Kidney (tissue), 13 donors: ENCODE measurements at regions not wholly inside any gene's neighbourhood (a gene's known extent, or its start where the extent isn't known, plus 50 kb on each side); places are given as distances from the start of the nearest gene placed in this dataset.
A peak's percentile ranks its signal among the peaks of the same experiment; 100 is the strongest.

Source experiments
- DNase-seq, 5 donors: peaks; one replicate each; pipeline ENCODE4 v3.0.0-alpha.2; 2013 to 2020
- FAIRE-seq: peaks from 2 replicates; lab custom pipeline; 2012; peaks lifted over from hg19 to GRCh38; lab: Jason Lieb, UNC
- H3K27ac ChIP-seq, 2 donors: one replicate each; pipeline ENCODE4 v1.7.0; 2013; ENCODE audit warnings: low read depth in 2 of 2, low read length in 2 of 2, inconsistent platforms in 1 of 2
- H3K27me3 ChIP-seq: one replicate; pipeline ENCODE4 v1.7.1; 2013; ENCODE audit warnings: low read length, inconsistent platforms; ENCODE audit not compliant: control insufficient read depth, insufficient read depth
- H3K36me3 ChIP-seq, 3 donors: one replicate each; pipeline versions ENCODE4 v1.7.0 to v1.7.1; 2013; ENCODE audit warnings: low read length in 3 of 3, control low read depth in 1 of 3, inconsistent platforms in 1 of 3; ENCODE audit not compliant: insufficient read depth in 3 of 3, control insufficient read depth in 2 of 3
- H3K4me1 ChIP-seq, 3 donors: one replicate each; pipeline versions ENCODE4 v1.7.0 to v1.7.1; 2013; ENCODE audit warnings: low read length in 3 of 3, inconsistent platforms in 1 of 3, low read depth in 1 of 3; ENCODE audit not compliant: control insufficient read depth in 2 of 3, insufficient read depth in 2 of 3
- H3K4me3 ChIP-seq, 3 donors: one replicate each; pipeline versions ENCODE4 v1.7.0 to v1.8.1; 2013; ENCODE audit warnings: low read length in 3 of 3, control low read depth in 1 of 3, inconsistent platforms in 1 of 3
- H3K9ac ChIP-seq, 3 donors: one replicate each; pipeline versions ENCODE4 v1.7.0 to v1.7.1; 2013; ENCODE audit warnings: low read length in 3 of 3, control low read depth in 1 of 3, inconsistent platforms in 1 of 3
- H3K9me3 ChIP-seq, 3 donors: one replicate each; pipeline versions ENCODE4 v1.7.0 to v1.7.1; 2013; ENCODE audit warnings: low read length in 3 of 3, control low read depth in 1 of 3, inconsistent platforms in 1 of 3; ENCODE audit not compliant: control insufficient read depth in 2 of 3, insufficient read depth in 1 of 3
- intact Hi-C: fragments of 100-400 bp; cut with DNase I; formaldehyde crosslinking; loops from one replicate; pipeline ENCODE4 v1.11.1; 2022
- TF ChIP-seq, protein P1 (sequence below): IDR thresholded peaks from 3 replicates; pipeline ENCODE4 v1.5.1; 2012; ENCODE audit warnings: mild to moderate bottlenecking, moderate library complexity, borderline replicate concordance; ENCODE audit not compliant: insufficient read depth; ENCODE audit errors: extremely low read depth
- donor health status: control.
- donor health status: control.
- donor health status: control.
- donor health status: control.
- donor health status: control.
- donor health status: DM: yes; HTN: yes; CAD: no.
- donor health status: Normal renal cell carcinoma (clear cell type).

GRCh38 chr13:68064001-68064770 lies 834.0 kb upstream of the PCDH9 start:
- no peaks in the 10 kb centered on the region for H3K36me3 ChIP-seq
- no peaks in the 10 kb centered on the region for H3K4me1 ChIP-seq
- intact Hi-C loops, result no loop called here
- DNase-seq (peak in 1 of 5 donors; percentile 1), FAIRE-seq (no peak)
- no peak overlapping the region for H3K9ac ChIP-seq
- no peaks in the 10 kb centered on the region for H3K27me3 ChIP-seq
- no peak overlapping the region for H3K27ac ChIP-seq
- H3K9me3 ChIP-seq, result no peaks in the 10 kb centered on the region
- H3K4me3 ChIP-seq, result no peak overlapping the region
- TF ChIP-seq, protein P1, sequence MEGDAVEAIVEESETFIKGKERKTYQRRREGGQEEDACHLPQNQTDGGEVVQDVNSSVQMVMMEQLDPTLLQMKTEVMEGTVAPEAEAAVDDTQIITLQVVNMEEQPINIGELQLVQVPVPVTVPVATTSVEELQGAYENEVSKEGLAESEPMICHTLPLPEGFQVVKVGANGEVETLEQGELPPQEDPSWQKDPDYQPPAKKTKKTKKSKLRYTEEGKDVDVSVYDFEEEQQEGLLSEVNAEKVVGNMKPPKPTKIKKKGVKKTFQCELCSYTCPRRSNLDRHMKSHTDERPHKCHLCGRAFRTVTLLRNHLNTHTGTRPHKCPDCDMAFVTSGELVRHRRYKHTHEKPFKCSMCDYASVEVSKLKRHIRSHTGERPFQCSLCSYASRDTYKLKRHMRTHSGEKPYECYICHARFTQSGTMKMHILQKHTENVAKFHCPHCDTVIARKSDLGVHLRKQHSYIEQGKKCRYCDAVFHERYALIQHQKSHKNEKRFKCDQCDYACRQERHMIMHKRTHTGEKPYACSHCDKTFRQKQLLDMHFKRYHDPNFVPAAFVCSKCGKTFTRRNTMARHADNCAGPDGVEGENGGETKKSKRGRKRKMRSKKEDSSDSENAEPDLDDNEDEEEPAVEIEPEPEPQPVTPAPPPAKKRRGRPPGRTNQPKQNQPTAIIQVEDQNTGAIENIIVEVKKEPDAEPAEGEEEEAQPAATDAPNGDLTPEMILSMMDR, result no peak

GRCh38 chr13:68063181-68063580 lies 833.0 kb upstream of the PCDH9 start:
- no peaks in the 10 kb centered on the region for H3K4me1 ChIP-seq
- TF ChIP-seq, protein P1, result no peak
- FAIRE-seq (no peak), DNase-seq (no peak)
- H3K36me3 ChIP-seq, result no peaks in the 10 kb centered on the region
- no peak overlapping the region for H3K9ac ChIP-seq
- intact Hi-C loops, result no loop called here
- H3K4me3 ChIP-seq, result no peak overlapping the region
- no peaks in the 10 kb centered on the region for H3K9me3 ChIP-seq
- no peak overlapping the region for H3K27ac ChIP-seq
- H3K27me3 ChIP-seq, result no peaks in the 10 kb centered on the region

DNA sequence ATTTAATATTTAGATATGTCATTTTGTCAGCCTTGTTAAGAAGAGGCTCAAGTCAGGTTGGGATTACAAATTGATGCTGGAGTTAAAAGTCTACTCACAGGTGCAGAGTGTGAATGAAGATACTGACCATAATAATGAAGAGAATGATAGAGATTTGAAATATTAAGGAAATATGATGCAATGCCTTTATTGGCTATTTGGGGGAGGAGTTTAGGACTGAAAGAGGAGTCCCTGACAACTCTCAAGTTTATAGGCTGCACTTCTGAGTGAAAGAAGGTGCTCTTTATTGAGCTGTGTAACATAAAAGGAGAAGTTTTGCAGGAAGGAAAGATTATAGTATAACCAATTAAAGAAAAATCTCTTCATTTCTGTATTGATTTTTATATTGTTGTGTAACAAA lies 827.7 kb upstream of the PCDH9 start:
- H3K27me3 ChIP-seq, result no peaks in the 10 kb centered on the region
- no peak overlapping the region for H3K4me3 ChIP-seq
- H3K9me3 ChIP-seq, result no peaks in the 10 kb centered on the region
- no peak overlapping the region for H3K9ac ChIP-seq
- no peaks in the 10 kb centered on the region for H3K36me3 ChIP-seq
- H3K4me1 ChIP-seq, result no peaks in the 10 kb centered on the region
- no peak overlapping the region for H3K27ac ChIP-seq
- intact Hi-C loops, result no loop called here
- TF ChIP-seq, protein P1, result no peak
- FAIRE-seq (no peak), DNase-seq (no peak)
